Transverse colon (tissue), 4 donors: ENCODE measurements at regions not wholly inside any gene's neighbourhood (a gene's known extent, or its start where the extent isn't known, plus 50 kb on each side); places are given as distances from the start of the nearest gene placed in this dataset.

Source experiments
- DNase-seq: peaks from one replicate; pipeline ENCODE4 v3.0.0-alpha.2; 2019
- H3K27ac ChIP-seq, 4 donors: fragments of 200-600 bp; sonication (generic); 2 replicates each; pipeline ENCODE4 v1.5.1; 2016 to 2018; ENCODE audit warnings: inconsistent platforms in 4 of 4
- H3K27me3 ChIP-seq: fragments of 200-600 bp; sonication (generic); 2 replicates; pipeline ENCODE4 v1.5.1; 2017; ENCODE audit warnings: inconsistent platforms
- H3K36me3 ChIP-seq, 4 donors: fragments of 200-600 bp; sonication (generic); 2 replicates each; pipeline ENCODE4 v1.5.1; 2017 to 2019; ENCODE audit warnings: inconsistent platforms in 4 of 4
- H3K4me1 ChIP-seq, 4 donors: fragments of 200-600 bp; sonication (generic); 2 replicates each; pipeline ENCODE4 v1.5.1; 2017 to 2020; ENCODE audit warnings: inconsistent platforms in 4 of 4
- H3K4me3 ChIP-seq, 4 donors: fragments of 200-600 bp; sonication (generic); 1 replicate in 1 of 4; 2 replicates in 3 of 4; pipeline versions ENCODE4 v1.5.1 to v1.6.1; 2017 to 2019; ENCODE audit warnings: inconsistent platforms in 4 of 4
- H3K9me3 ChIP-seq, 2 donors: fragments of 200-600 bp; sonication (generic); 2 replicates each; pipeline ENCODE4 v1.5.1; 2017 to 2019; ENCODE audit warnings: inconsistent platforms in 2 of 2
- CTCF ChIP-seq, 5 experiments: fragments of 200-600 bp in 3 of 5; fragments of 450-650 bp in 2 of 5; sonication (generic) in 3 of 5; IDR thresholded peaks; 1 replicate in 2 of 5; 2 replicates in 3 of 5; pipeline ENCODE4 v1.5.1; 2016 to 2017; ENCODE audit warnings: antibody characterized with exemption in 5 of 5, inconsistent platforms in 3 of 5, mild to moderate bottlenecking in 2 of 5, moderate library complexity in 1 of 5
- EP300 ChIP-seq: sonication (generic); formaldehyde crosslinking; IDR thresholded peaks from one replicate; pipeline ENCODE4 v1.6.1; 2017; ENCODE audit warnings: antibody characterized with exemption, low read depth
- POLR2A ChIP-seq: fragments of 450-650 bp; IDR thresholded peaks from one replicate; pipeline ENCODE4 v1.6.1; 2016; ENCODE audit warnings: antibody characterized with exemption, mild to moderate bottlenecking, moderate library complexity
- POLR2AphosphoS5 ChIP-seq, 3 donors: sonication (generic); formaldehyde crosslinking; IDR thresholded peaks; one replicate each; pipeline ENCODE4 v1.6.1; 2016; ENCODE audit warnings: antibody characterized with exemption in 3 of 3
- WGBS, 2 donors: methylation state at CpG; one replicate each; pipeline ENCODE4 v1.1.5; 2018; ENCODE audit warnings: low coverage in 1 of 2; 5-methylcytosine and 5-hydroxymethylcytosine counted together
- in situ Hi-C, 4 donors: fragments of 200-750 bp; cut with MboI; loops; one replicate each; pipeline versions ENCODE4 v1.15.0 to v1.15.1; 2017; ENCODE audit warnings: low sequenced_read_pairs in 3 of 4, low pct_ligation_motif_present in 1 of 4, low pct_unique_long_range_greater_than_20kb in 1 of 4
- intact Hi-C: fragments of 100-400 bp; cut with DNase I; formaldehyde crosslinking; loops from one replicate; pipeline ENCODE4 v1.15.1; 2023; ENCODE audit warnings: low total_unique reads

GRCh38 chr14:51432302-51432948 is 192.4 kb downstream of the TMX1 start:
- Histone ChIP-seq H3K36me3 (no peaks in the 10 kb centered on the region), H3K27me3 (no peaks in the 10 kb centered on the region), H3K27ac (no peak overlapping the region), H3K9me3 (no peaks in the 10 kb centered on the region), H3K4me1 (no peaks in the 10 kb centered on the region), H3K4me3 (no peak overlapping the region)
- TF ChIP-seq POLR2AphosphoS5 (IDR thresholded peaks at IDR 0.05) (no peak), CTCF (IDR thresholded peaks at IDR 0.05) (no peak), EP300 (no peak), POLR2A (no peak)
- intact Hi-C loops = no loop called here
- in situ Hi-C loops = no loop called here
- no peak for DNase-seq
- WGBS, 2 donors = 69 to 85% methylated on average over 2 to 3 of the region's 3 CpGs

GRCh38 chr14:51436630-51437029 is 196.6 kb downstream of the TMX1 start:
- TF ChIP-seq POLR2A = no peak
- no peak for TF ChIP-seq POLR2AphosphoS5 (IDR thresholded peaks at IDR 0.05)
- no peak for TF ChIP-seq CTCF (IDR thresholded peaks at IDR 0.05)
- no peak for TF ChIP-seq EP300
- no peaks in the 10 kb centered on the region for H3K4me1 ChIP-seq
- intact Hi-C loops = no loop called here
- H3K4me3 ChIP-seq = no peak overlapping the region
- H3K27me3 ChIP-seq = no peaks in the 10 kb centered on the region
- WGBS, 2 donors = 64 to 88% methylated on average over 1 of the region's 1 CpG
- H3K27ac ChIP-seq = no peak overlapping the region
- DNase-seq = no peak
- no peaks in the 10 kb centered on the region for H3K9me3 ChIP-seq
- no peaks in the 10 kb centered on the region for H3K36me3 ChIP-seq
- in situ Hi-C loops = no loop called here

- no peak for DNase-seq
- Histone ChIP-seq H3K36me3 (no peaks in the 10 kb centered on the region), H3K4me1 (peaks cover 0 to 19% (median 3%) of the 10 kb centered on the region in 4 donors), H3K27me3 (no peaks in the 10 kb centered on the region), H3K4me3 (no peak overlapping the region), H3K27ac (no peak overlapping the region), H3K9me3 (no peaks in the 10 kb centered on the region)
- TF ChIP-seq CTCF (IDR thresholded peaks at IDR 0.05) = no peak
- TF ChIP-seq POLR2AphosphoS5 (IDR thresholded peaks at IDR 0.05) = no peak
- intact Hi-C loops = no loop called here
- in situ Hi-C loops = no loop called here
- WGBS, 2 donors = 20 to 43% methylated on average over 4 of the region's 4 CpGs
Measured at GRCh38 chr14:51439896-51440295, 199.8 kb downstream of the TMX1 start.

GRCh38 chr14:51441001-51441400 is 201.0 kb downstream of the TMX1 start:
- H3K4me1 ChIP-seq = peaks cover 0 to 19% (median 3%) of the 10 kb centered on the region in 4 donors
- in situ Hi-C loops = no loop called here
- intact Hi-C loops = no loop called here
- no peaks in the 10 kb centered on the region for H3K36me3 ChIP-seq
- H3K27me3 ChIP-seq = no peaks in the 10 kb centered on the region
- 74% methylated on average over 2 of the region's 2 CpGs; no CpG with 5 or more reads in 1 of the 2 donors for WGBS, 2 donors
- no peak overlapping the region for H3K27ac ChIP-seq
- H3K9me3 ChIP-seq = no peaks in the 10 kb centered on the region
- no peak overlapping the region for H3K4me3 ChIP-seq
- TF ChIP-seq EP300 (no peak), POLR2A (no peak), POLR2AphosphoS5 (IDR thresholded peaks at IDR 0.05) (no peak), CTCF (IDR thresholded peaks at IDR 0.05) (no peak)
- no peak for DNase-seq
